Testis (tissue), 2 donors: ENCODE measurements at regions not wholly inside any gene's neighbourhood (a gene's known extent, or its start where the extent isn't known, plus 50 kb on each side); places are given as distances from the start of the nearest gene placed in this dataset.
"Not testable (repeated sequence)": the region's sequence is repeated elsewhere in the genome, so short reads cannot be mapped to it uniquely, and the experiment has no call there.

ENCODE experiments used
- POLR2A ChIP-seq: fragments of 450-650 bp; IDR thresholded peaks from one replicate; pipeline ENCODE4 v1.6.1; 2017; ENCODE audit warnings: antibody characterized with exemption, mild to moderate bottlenecking, moderate library complexity
- TF ChIP-seq, protein P1 (sequence below), 3 experiments: fragments of 450-650 bp in 2 of 3; fragments of 200-600 bp in 1 of 3; sonication (generic) in 1 of 3; IDR thresholded peaks; one replicate each; pipeline ENCODE4 v1.5.1; 2016 to 2019; ENCODE audit warnings: antibody characterized with exemption in 3 of 3, mild to moderate bottlenecking in 2 of 3, moderate library complexity in 1 of 3

DNA sequence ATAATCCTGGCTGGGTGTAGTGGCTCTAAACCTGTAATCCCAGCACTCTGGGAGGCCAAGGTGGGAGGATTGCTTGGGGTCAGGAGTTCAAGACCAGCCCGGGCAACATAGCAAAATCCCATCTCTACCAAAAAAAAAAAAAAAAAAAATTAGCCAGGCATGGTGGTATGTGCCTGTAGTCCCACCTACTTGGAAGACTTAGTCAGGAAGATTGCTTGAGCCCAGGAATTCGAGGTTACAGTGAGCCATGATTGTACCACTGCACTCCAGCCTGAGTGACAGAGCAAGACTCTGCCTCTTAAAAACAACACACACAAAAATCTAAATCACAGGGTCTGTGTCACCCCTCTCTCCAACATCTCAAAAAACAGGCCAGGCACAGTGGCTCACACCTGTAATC, 349.9 kb upstream of the WWC1 start:
- not testable (repeated sequence) for TF ChIP-seq POLR2A
- TF ChIP-seq, protein P1, sequence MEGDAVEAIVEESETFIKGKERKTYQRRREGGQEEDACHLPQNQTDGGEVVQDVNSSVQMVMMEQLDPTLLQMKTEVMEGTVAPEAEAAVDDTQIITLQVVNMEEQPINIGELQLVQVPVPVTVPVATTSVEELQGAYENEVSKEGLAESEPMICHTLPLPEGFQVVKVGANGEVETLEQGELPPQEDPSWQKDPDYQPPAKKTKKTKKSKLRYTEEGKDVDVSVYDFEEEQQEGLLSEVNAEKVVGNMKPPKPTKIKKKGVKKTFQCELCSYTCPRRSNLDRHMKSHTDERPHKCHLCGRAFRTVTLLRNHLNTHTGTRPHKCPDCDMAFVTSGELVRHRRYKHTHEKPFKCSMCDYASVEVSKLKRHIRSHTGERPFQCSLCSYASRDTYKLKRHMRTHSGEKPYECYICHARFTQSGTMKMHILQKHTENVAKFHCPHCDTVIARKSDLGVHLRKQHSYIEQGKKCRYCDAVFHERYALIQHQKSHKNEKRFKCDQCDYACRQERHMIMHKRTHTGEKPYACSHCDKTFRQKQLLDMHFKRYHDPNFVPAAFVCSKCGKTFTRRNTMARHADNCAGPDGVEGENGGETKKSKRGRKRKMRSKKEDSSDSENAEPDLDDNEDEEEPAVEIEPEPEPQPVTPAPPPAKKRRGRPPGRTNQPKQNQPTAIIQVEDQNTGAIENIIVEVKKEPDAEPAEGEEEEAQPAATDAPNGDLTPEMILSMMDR (IDR thresholded peaks at IDR 0.05): not testable (repeated sequence)
